Progenitor cell of endocrine pancreas (in vitro differentiated cells): ENCODE measurements at regions not wholly inside any gene's neighbourhood (a gene's known extent, or its start where the extent isn't known, plus 50 kb on each side); places are given as distances from the start of the nearest gene placed in this dataset.
A peak's percentile ranks its signal among the peaks of the same experiment; 100 is the strongest.

Source experiments
- DNase-seq: peaks from one replicate; pipeline ENCODE4 v3.0.0; 2021; ENCODE audit warnings: low spot score; ENCODE audit not compliant: unreplicated experiment
- H3K27ac Mint-ChIP-seq: 2 replicates; pipeline ENCODE4 v1.8.0; 2021; ENCODE audit warnings: mild to moderate bottlenecking, moderate library complexity, mixed read lengths
- H3K27me3 Mint-ChIP-seq: 2 replicates; pipeline ENCODE4 v1.8.0; 2021; ENCODE audit warnings: mixed read lengths
- H3K36me3 Mint-ChIP-seq: 2 replicates; pipeline ENCODE4 v1.8.0; 2022; ENCODE audit warnings: mixed read lengths; ENCODE audit not compliant: insufficient read depth
- H3K4me1 Mint-ChIP-seq: 2 replicates; pipeline ENCODE4 v1.8.0; 2021; ENCODE audit warnings: low read depth, mixed read lengths
- H3K4me3 Mint-ChIP-seq: 2 replicates; pipeline ENCODE4 v1.8.0; 2021; ENCODE audit warnings: low read depth, mild to moderate bottlenecking, moderate library complexity, mixed read lengths
- H3K9me3 Mint-ChIP-seq: 2 replicates; pipeline ENCODE4 v1.8.0; 2021; ENCODE audit warnings: low read depth, mixed read lengths
- TF ChIP-seq, protein P1 (sequence below): fragments of 200-600 bp; sonication (generic); IDR thresholded peaks from one replicate; pipeline ENCODE4 v1.5.0; 2021; ENCODE audit warnings: antibody characterized with exemption, mild to moderate bottlenecking; ENCODE audit not compliant: unreplicated experiment

DNA sequence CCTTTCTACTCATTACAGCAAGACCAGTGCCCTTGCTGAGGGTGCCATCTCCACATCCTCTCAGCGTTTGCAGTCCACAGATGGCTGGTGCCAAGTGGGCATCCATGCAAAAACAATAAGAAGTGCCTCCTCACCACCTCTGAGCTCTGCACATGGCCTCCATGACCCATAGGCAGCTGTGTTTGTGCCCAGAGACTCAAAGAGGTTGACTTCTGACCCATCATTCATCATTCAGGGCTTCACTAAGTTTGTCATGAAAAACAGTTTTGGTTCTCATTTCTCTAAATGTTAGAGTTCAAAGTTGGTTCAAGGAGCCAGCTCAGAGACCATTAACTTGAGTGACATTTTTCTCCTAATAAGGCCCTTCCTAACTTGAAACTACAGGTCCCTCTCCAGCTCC is 512.6 kb upstream of the MAP3K7 start:
- H3K27me3 Mint-ChIP-seq = peaks cover 3% of the 10 kb centered on the region
- peaks cover 10% of the 10 kb centered on the region for H3K4me1 Mint-ChIP-seq
- no peaks in the 10 kb centered on the region for H3K9me3 Mint-ChIP-seq
- H3K36me3 Mint-ChIP-seq = no peaks in the 10 kb centered on the region
- no peak for DNase-seq
- TF ChIP-seq, protein P1, sequence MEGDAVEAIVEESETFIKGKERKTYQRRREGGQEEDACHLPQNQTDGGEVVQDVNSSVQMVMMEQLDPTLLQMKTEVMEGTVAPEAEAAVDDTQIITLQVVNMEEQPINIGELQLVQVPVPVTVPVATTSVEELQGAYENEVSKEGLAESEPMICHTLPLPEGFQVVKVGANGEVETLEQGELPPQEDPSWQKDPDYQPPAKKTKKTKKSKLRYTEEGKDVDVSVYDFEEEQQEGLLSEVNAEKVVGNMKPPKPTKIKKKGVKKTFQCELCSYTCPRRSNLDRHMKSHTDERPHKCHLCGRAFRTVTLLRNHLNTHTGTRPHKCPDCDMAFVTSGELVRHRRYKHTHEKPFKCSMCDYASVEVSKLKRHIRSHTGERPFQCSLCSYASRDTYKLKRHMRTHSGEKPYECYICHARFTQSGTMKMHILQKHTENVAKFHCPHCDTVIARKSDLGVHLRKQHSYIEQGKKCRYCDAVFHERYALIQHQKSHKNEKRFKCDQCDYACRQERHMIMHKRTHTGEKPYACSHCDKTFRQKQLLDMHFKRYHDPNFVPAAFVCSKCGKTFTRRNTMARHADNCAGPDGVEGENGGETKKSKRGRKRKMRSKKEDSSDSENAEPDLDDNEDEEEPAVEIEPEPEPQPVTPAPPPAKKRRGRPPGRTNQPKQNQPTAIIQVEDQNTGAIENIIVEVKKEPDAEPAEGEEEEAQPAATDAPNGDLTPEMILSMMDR = no peak
- peak overlapping the region; percentile 22 for H3K27ac Mint-ChIP-seq
- H3K4me3 Mint-ChIP-seq = no peak overlapping the region

DNA sequence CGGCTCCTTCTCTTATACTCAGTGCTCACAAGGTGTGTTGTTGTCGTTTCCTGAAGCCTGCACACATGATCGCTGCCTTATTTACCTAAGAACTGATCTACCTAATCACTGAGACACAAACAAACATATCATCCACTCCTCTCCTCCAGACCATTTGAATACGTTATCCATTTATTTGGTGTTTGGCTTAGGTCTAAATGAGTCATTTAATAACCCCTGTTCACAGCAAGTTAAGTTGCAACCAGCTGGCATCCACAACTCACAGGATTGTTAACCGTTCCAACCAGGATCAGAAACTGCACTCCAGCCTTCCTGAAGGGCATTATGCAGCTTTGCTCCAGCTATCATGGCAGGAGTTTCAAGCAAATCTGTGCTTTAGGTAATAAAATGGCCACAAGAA is 511.1 kb upstream of the MAP3K7 start:
- no peak for DNase-seq
- H3K4me1 Mint-ChIP-seq = peaks cover 10% of the 10 kb centered on the region
- no peaks in the 10 kb centered on the region for H3K9me3 Mint-ChIP-seq
- no peak overlapping the region for H3K4me3 Mint-ChIP-seq
- TF ChIP-seq, protein P1 = no peak
- peaks cover 3% of the 10 kb centered on the region for H3K27me3 Mint-ChIP-seq
- no peak overlapping the region for H3K27ac Mint-ChIP-seq
- H3K36me3 Mint-ChIP-seq = no peaks in the 10 kb centered on the region

DNA sequence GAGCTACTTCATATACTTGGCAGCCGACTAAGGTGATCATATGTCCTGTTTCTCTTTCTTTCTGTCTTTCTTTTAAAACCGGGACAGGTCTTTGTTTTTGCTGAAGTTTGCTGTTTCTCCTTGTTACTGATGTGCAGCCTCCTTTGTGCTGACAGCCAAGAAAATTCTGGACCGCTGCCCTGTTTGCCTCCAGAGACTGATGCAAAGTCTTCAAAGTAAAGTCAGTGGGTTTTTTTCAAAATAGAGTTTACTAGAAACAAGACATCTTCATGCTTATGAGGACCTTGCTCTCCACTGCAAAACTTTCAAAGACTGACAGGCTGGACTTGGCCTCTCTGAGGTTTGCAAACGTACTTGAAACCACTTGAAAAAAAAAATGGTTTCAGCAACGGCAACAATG is 510.5 kb upstream of the MAP3K7 start:
- Mint-ChIP-seq H3K27me3 (peaks cover 8% of the 10 kb centered on the region), H3K9me3 (no peaks in the 10 kb centered on the region), H3K4me1 (peaks cover 10% of the 10 kb centered on the region), H3K4me3 (no peak overlapping the region), H3K27ac (no peak overlapping the region), H3K36me3 (no peaks in the 10 kb centered on the region)
- no peak for DNase-seq
- TF ChIP-seq, protein P1 = no peak

DNA sequence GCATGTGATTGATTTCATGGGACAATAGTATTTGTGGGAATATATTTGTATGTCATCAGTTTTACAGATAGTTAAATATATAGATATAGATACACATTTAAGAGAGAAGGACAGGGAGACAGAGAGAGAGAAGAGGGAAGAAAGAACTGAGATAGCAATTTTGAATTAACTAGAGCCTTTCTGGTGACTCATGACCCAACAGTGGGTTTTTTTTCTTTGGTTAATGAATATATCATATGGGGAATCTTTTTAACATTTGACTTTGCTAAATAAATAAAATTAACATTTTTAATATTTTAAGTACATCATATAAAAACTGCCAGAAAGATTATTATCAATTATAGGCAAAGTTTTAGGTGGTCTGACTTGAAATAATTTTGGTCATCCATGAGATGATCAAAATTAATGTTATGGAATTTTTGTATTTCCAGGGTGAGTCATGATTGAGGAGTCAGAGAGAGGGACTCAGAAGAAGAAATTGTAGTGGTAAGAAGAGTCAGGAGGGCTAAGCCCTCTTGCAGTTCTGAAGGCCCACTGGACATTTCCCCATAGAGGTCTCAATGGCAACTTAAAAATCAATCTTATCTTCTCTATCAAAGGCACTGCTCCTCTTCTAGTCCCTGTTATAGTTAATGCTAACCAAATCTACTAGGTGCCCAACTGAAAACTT is 508.1 kb upstream of the MAP3K7 start:
- no peak for DNase-seq
- peaks cover 10% of the 10 kb centered on the region for H3K4me1 Mint-ChIP-seq
- H3K9me3 Mint-ChIP-seq = no peaks in the 10 kb centered on the region
- no peaks in the 10 kb centered on the region for H3K36me3 Mint-ChIP-seq
- TF ChIP-seq, protein P1 = no peak
- peaks cover 24% of the 10 kb centered on the region for H3K27me3 Mint-ChIP-seq
- H3K4me3 Mint-ChIP-seq = no peak overlapping the region
- H3K27ac Mint-ChIP-seq = no peak overlapping the region

DNA sequence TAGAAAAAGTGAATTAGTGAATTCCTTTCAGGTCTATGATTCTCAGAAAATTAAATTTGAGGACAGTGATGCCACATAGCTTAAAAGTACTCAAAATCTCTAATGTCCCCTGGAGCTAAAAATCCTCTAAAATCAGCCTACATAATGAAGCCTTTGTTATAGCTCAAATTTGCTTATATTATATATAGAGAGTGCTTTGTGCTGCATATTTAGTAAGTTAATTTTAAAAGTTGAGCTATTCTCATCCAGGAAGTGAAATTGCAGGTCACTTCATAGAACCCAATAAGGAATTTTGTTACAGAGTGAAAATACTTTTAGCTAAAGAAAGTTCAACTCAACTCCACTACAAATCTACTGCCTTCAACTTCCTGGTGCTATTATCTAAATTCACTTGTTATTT is 507.5 kb upstream of the MAP3K7 start:
- Mint-ChIP-seq H3K4me3 (no peak overlapping the region), H3K27ac (no peak overlapping the region), H3K36me3 (no peaks in the 10 kb centered on the region), H3K27me3 (peaks cover 24% of the 10 kb centered on the region), H3K9me3 (no peaks in the 10 kb centered on the region), H3K4me1 (peaks cover 8% of the 10 kb centered on the region)
- TF ChIP-seq, protein P1 = no peak
- DNase-seq = no peak
